Stomach (tissue), 8 donors: ENCODE measurements at regions not wholly inside any gene's neighbourhood (a gene's known extent, or its start where the extent isn't known, plus 50 kb on each side); places are given as distances from the start of the nearest gene placed in this dataset.

ENCODE experiments used
- DNase-seq, 2 donors: peaks; one replicate each; pipeline versions ENCODE4 v3.0.0 to v3.0.0-alpha.2; 2013 to 2019
- H3K27ac ChIP-seq, 5 donors: fragments of 200-600 bp in 4 of 5; sonication (generic) in 4 of 5; one replicate each; pipeline ENCODE4 v1.5.1; 2013 to 2019; ENCODE audit warnings: mild to moderate bottlenecking in 1 of 5, moderate library complexity in 1 of 5
- H3K27me3 ChIP-seq, 3 donors: fragments of 200-600 bp; sonication (generic); one replicate each; pipeline ENCODE4 v1.5.1; 2017 to 2019; ENCODE audit warnings: mixed run types in 1 of 3
- H3K36me3 ChIP-seq, 4 donors: fragments of 200-600 bp; sonication (generic); 1 replicate in 3 of 4; 2 replicates in 1 of 4; pipeline ENCODE4 v1.5.1; 2016 to 2019
- H3K4me1 ChIP-seq, 4 donors: fragments of 200-600 bp; sonication (generic); one replicate each; pipeline ENCODE4 v1.5.1; 2016 to 2019
- H3K4me3 ChIP-seq, 4 donors: fragments of 200-600 bp; sonication (generic) in 3 of 4; one replicate each; pipeline ENCODE4 v1.5.1; 2016 to 2019; ENCODE audit warnings: mild to moderate bottlenecking in 1 of 4
- H3K9me3 ChIP-seq, 4 donors: fragments of 200-600 bp; sonication (generic); one replicate each; pipeline ENCODE4 v1.5.1; 2016 to 2019
- EP300 ChIP-seq: sonication (generic); formaldehyde crosslinking; IDR thresholded peaks from one replicate; pipeline ENCODE4 v1.6.1; 2017; ENCODE audit warnings: antibody characterized with exemption
- POLR2A ChIP-seq, 4 donors: fragments of 450-650 bp; IDR thresholded peaks; one replicate each; pipeline ENCODE4 v1.6.1; 2016; ENCODE audit warnings: antibody characterized with exemption in 4 of 4, control low read depth in 2 of 4, mild to moderate bottlenecking in 1 of 4, moderate library complexity in 1 of 4
- POLR2AphosphoS5 ChIP-seq, 3 donors: sonication (generic); formaldehyde crosslinking; IDR thresholded peaks; one replicate each; pipeline ENCODE4 v1.6.1; 2016; ENCODE audit warnings: antibody characterized with exemption in 3 of 3
- WGBS, 5 donors: extraction: QIAGEN DNeasy Blood & Tissue Kit in 3 of 5; methylation state at CpG; one replicate each; pipeline versions ENCODE4 v1.1.5 to v1.1.7; 2013 to 2018; 5-methylcytosine and 5-hydroxymethylcytosine counted together
- intact Hi-C: fragments of 100-400 bp; cut with DNase I; formaldehyde crosslinking; loops from one replicate; pipeline ENCODE4 v1.15.1; 2023; ENCODE audit warnings: low total_unique reads
- TF ChIP-seq, protein P1 (sequence below), 7 experiments: fragments of 450-650 bp in 4 of 7; fragments of 200-600 bp in 3 of 7; sonication (generic) in 3 of 7; IDR thresholded peaks; one replicate each; pipeline ENCODE4 v1.5.1; 2016 to 2019; ENCODE audit warnings: antibody characterized with exemption in 7 of 7, control low read depth in 2 of 7, mild to moderate bottlenecking in 1 of 7
- donor health status: healthy with polysubstance abuse.
- donor health status: Bipolar disorder and iron deficiency.
- donor health status: healthy.

GRCh38 chr12:118524446-118524845, 148.1 kb downstream of the SUDS3 start:
- H3K27ac ChIP-seq: no peak overlapping the region
- H3K4me3 ChIP-seq: no peak overlapping the region
- H3K27me3 ChIP-seq: no peaks in the 10 kb centered on the region
- 87 to 93% (median 90%) methylated on average over 4 of the region's 4 CpGs for WGBS, 5 donors
- intact Hi-C loops: no loop called here
- peaks cover 0 to 6% (median 2%) of the 10 kb centered on the region in 4 donors for H3K4me1 ChIP-seq
- H3K9me3 ChIP-seq: no peaks in the 10 kb centered on the region
- DNase-seq: no peak
- no peaks in the 10 kb centered on the region for H3K36me3 ChIP-seq
- TF ChIP-seq POLR2AphosphoS5 (IDR thresholded peaks at IDR 0.05) (no peak), POLR2A (IDR thresholded peaks at IDR 0.05) (no peak), EP300 (no peak)
- TF ChIP-seq, protein P1, sequence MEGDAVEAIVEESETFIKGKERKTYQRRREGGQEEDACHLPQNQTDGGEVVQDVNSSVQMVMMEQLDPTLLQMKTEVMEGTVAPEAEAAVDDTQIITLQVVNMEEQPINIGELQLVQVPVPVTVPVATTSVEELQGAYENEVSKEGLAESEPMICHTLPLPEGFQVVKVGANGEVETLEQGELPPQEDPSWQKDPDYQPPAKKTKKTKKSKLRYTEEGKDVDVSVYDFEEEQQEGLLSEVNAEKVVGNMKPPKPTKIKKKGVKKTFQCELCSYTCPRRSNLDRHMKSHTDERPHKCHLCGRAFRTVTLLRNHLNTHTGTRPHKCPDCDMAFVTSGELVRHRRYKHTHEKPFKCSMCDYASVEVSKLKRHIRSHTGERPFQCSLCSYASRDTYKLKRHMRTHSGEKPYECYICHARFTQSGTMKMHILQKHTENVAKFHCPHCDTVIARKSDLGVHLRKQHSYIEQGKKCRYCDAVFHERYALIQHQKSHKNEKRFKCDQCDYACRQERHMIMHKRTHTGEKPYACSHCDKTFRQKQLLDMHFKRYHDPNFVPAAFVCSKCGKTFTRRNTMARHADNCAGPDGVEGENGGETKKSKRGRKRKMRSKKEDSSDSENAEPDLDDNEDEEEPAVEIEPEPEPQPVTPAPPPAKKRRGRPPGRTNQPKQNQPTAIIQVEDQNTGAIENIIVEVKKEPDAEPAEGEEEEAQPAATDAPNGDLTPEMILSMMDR (IDR thresholded peaks at IDR 0.05): no peak

DNA sequence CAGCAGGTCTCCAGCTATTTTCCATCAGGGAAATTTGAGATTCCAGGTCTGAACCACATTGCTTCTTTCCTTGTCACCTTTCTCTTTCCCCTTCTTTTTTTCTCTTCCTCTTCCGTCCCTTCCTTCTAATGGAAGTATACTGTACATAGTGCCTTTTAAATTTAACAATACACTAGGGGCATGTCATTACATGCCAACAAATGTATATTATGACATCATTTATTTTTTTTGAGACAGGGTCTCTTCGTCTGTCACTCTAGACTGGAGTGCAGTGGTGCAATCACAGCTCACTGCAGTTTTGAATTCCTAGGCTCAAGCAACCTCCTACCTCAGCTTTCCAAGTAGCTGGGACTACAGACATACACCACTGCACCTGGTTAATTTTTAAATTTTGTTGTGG, 148.9 kb downstream of the SUDS3 start:
- no peaks in the 10 kb centered on the region for H3K9me3 ChIP-seq
- TF ChIP-seq, protein P1 (IDR thresholded peaks at IDR 0.05): no peak
- TF ChIP-seq EP300 (no peak), POLR2AphosphoS5 (IDR thresholded peaks at IDR 0.05) (no peak), POLR2A (IDR thresholded peaks at IDR 0.05) (no peak)
- no peak for DNase-seq
- H3K27ac ChIP-seq: no peak overlapping the region
- WGBS, 5 donors: 52 to 76% (median 69%) methylated on average over 2 of the region's 2 CpGs
- no peaks in the 10 kb centered on the region for H3K36me3 ChIP-seq
- H3K4me1 ChIP-seq: peaks cover 0 to 6% (median 2%) of the 10 kb centered on the region in 4 donors
- H3K27me3 ChIP-seq: no peaks in the 10 kb centered on the region
- H3K4me3 ChIP-seq: no peak overlapping the region
- intact Hi-C loops: no loop called here

DNA sequence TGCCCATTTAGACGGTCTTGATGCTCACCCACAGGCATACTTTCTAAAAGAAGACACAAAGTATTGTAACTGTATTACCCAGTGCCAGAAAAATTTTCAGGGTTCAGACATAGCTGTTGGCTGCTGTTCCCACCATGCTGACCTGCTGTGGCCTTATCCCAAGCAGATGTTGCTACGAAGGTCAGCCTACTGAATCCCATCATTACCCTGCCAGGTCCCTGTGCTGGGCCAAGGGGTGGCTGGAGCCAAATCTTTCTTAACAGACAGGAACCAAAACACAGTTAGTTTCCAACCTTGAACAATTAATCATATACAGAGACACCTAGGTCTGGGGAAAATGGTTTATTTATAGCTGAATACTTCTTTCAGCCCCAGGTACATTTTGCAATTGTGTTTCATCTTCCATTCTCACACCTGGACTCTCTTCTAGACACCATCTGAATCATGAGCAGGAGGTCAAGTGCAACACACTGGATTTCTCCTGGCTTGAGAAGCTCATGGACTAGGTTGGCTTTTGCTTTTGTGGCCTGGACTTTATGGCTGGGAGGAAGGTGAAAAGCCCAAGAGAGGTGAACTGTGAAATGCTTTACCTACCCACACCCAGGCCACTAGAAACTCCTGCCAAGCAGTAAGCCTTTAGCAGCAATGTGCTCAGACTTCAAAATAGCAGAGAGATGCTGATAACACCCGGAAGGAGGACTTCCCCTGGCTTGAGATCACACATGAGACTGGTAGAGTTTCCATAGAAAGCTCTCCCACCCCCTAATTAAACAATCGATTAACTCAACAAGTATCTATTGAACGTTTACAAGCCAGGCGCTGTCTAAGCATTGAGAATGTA, 150.1 kb downstream of the SUDS3 start:
- Histone ChIP-seq H3K9me3 (no peaks in the 10 kb centered on the region), H3K4me1 (peaks cover 0 to 6% (median 2%) of the 10 kb centered on the region in 4 donors), H3K27me3 (no peaks in the 10 kb centered on the region), H3K27ac (no peak overlapping the region), H3K36me3 (no peaks in the 10 kb centered on the region), H3K4me3 (no peak overlapping the region)
- WGBS, 5 donors: 54 to 68% (median 64%) methylated on average over 6 of the region's 6 CpGs
- DNase-seq: no peak
- TF ChIP-seq EP300 (no peak), POLR2A (IDR thresholded peaks at IDR 0.05) (no peak), POLR2AphosphoS5 (IDR thresholded peaks at IDR 0.05) (no peak)
- TF ChIP-seq, protein P1 (IDR thresholded peaks at IDR 0.05): no peak
- intact Hi-C loops: no loop called here

DNA sequence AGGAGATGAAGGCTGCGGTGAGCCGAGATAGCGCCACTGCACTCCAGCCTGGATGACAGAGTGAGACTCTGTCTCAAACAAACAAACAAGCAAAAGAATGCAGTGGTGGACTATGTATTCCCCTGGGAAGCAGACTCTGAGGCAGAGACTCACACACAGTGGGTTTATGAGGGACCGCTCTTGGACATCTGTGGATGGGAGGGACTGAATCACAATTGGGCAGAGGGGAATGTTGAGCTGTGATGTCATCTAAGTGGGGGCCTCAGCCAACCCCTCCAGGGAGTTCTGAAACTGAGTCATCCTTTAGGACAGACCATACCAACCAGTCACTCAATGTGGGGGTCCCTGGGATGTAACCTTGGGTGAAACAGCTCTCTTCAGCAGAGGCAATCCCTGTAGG, 151.0 kb downstream of the SUDS3 start:
- Histone ChIP-seq H3K36me3 (no peaks in the 10 kb centered on the region), H3K27me3 (no peaks in the 10 kb centered on the region), H3K9me3 (no peaks in the 10 kb centered on the region), H3K27ac (no peak overlapping the region), H3K4me3 (no peak overlapping the region), H3K4me1 (peaks cover 0 to 6% (median 2%) of the 10 kb centered on the region in 4 donors)
- no peak for TF ChIP-seq POLR2AphosphoS5 (IDR thresholded peaks at IDR 0.05)
- no peak for TF ChIP-seq POLR2A (IDR thresholded peaks at IDR 0.05)
- TF ChIP-seq, protein P1 (IDR thresholded peaks at IDR 0.05): no peak
- no peak for TF ChIP-seq EP300
- DNase-seq: no peak
- WGBS, 5 donors: 82 to 94% (median 91%) methylated on average over 4 of the region's 4 CpGs
- intact Hi-C loops: no loop called here
